ENCODE measurements at regions not wholly inside any gene's neighbourhood (a gene's known extent, or its start where the extent isn't known, plus 50 kb on each side); places are given as distances from the start of the nearest gene placed in this dataset.
"Not testable (repeated sequence)": the region's sequence is repeated elsewhere in the genome, so short reads cannot be mapped to it uniquely, and the experiment has no call there.

DNA sequence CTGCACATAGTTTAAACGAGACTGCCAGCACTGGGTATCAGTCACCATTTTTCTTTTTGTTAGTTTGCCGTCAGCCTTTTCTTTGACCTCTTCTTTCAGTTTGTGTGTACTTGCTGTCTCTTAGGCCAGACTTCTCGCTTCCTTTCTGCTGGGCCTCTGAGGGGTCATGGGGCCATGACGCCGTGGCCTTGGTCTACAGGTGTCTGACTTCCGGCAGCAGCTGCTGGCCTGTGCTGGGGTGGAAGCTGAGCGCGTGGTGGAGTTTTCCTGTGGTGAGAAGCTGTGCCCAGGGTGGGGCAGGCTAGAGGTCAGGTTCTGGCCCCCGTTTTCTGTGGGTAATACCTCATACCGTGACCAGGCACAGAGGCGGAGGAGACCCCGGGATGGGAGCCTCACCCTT lies 101.6 kb upstream of the PZP start:
- H3K27me3 Mint-ChIP-seq; H3K4me1 ChIP-seq (ENCODE audit: insufficient read depth, low read length); H3K4me1 Mint-ChIP-seq; H3K27ac ChIP-seq (ENCODE audit: low read depth, low read length); H3K36me3 ChIP-seq (ENCODE audit: insufficient read depth, low read length); CTCF ChIA-PET (ENCODE audit: partially characterized antibody); H3K9me3 Mint-ChIP-seq; POLR2A ChIA-PET (ENCODE audit: partially characterized antibody); H3K27me3 ChIP-seq (ENCODE audit: insufficient read depth, low read length); intact Hi-C loops (cut with micrococcal nuclease); H3K4me3 ChIP-seq (ENCODE audit: low read length in 2 of 2); H3K4me3 Mint-ChIP-seq; H3K9me3 ChIP-seq (ENCODE audit: control insufficient read depth in 1 of 2, low read length in 2 of 2); DNase-seq; H3K27ac Mint-ChIP-seq: not testable (repeated sequence)
- peaks cover 8 to 17% of the 10 kb centered on the region in 2 donors for H3K36me3 Mint-ChIP-seq

DNA sequence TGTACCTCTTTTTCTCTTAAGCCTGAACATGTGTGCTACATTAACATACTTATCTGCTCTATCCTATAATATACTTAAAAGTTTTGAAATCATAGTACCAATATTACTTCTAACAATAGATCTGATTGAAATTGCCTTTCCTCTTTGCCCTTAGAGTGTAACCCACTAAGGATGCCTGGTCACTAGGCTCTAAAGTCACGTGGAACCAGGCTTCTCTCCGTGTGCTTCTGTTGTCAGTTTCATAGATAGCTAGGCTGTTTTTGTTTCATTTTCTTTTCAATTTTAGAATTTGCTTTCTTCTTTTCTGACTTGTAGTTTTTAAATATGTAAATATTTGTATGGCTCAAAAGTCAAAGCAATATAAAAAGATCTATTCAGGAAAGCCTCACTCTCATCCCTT lies 100.5 kb upstream of the PZP start:
- intact Hi-C loops (cut with micrococcal nuclease); H3K4me1 Mint-ChIP-seq; H3K36me3 ChIP-seq (ENCODE audit: insufficient read depth, low read length); DNase-seq; H3K27me3 ChIP-seq (ENCODE audit: insufficient read depth, low read length); POLR2A ChIA-PET (ENCODE audit: partially characterized antibody); H3K4me3 ChIP-seq (ENCODE audit: low read length in 2 of 2); H3K4me1 ChIP-seq (ENCODE audit: insufficient read depth, low read length); H3K27me3 Mint-ChIP-seq; H3K9me3 Mint-ChIP-seq; CTCF ChIA-PET (ENCODE audit: partially characterized antibody); H3K27ac Mint-ChIP-seq; H3K9me3 ChIP-seq (ENCODE audit: control insufficient read depth in 1 of 2, low read length in 2 of 2); H3K4me3 Mint-ChIP-seq; H3K27ac ChIP-seq (ENCODE audit: low read depth, low read length): not testable (repeated sequence)
- H3K36me3 Mint-ChIP-seq, result peaks cover 12 to 17% of the 10 kb centered on the region in 2 donors

DNA sequence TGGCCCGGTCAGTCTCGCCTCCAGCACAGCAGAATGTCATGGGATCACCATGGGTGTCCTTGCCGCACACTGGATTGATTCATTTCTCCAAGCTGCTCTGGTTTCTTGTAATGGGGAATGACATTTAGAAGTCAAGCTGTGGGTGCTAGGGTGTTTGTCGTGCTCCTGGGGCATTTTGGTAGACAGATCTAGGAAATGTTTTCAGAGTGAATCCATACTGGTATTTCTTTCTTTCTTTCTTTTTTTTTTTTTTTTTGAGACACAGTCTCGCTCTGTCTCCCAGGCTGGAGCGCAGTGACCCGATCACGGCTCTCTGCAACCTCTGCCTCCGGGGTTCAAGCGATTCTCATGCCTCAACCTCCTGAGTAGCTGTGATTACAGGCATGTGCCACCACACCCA lies 100.0 kb upstream of the PZP start:
- DNase-seq; H3K9me3 ChIP-seq (ENCODE audit: control insufficient read depth in 1 of 2, low read length in 2 of 2); intact Hi-C loops (cut with micrococcal nuclease); CTCF ChIA-PET (ENCODE audit: partially characterized antibody); H3K27me3 Mint-ChIP-seq; H3K4me1 ChIP-seq (ENCODE audit: insufficient read depth, low read length); H3K27ac ChIP-seq (ENCODE audit: low read depth, low read length); H3K4me1 Mint-ChIP-seq; H3K4me3 Mint-ChIP-seq; H3K27me3 ChIP-seq (ENCODE audit: insufficient read depth, low read length); POLR2A ChIA-PET (ENCODE audit: partially characterized antibody); H3K4me3 ChIP-seq (ENCODE audit: low read length in 2 of 2); H3K36me3 ChIP-seq (ENCODE audit: insufficient read depth, low read length); H3K9me3 Mint-ChIP-seq: not testable (repeated sequence)
- peaks cover 12 to 17% of the 10 kb centered on the region in 2 donors for H3K36me3 Mint-ChIP-seq
- H3K27ac Mint-ChIP-seq, result peak overlapping the region in 1 of 7 donors; percentile 7

DNA sequence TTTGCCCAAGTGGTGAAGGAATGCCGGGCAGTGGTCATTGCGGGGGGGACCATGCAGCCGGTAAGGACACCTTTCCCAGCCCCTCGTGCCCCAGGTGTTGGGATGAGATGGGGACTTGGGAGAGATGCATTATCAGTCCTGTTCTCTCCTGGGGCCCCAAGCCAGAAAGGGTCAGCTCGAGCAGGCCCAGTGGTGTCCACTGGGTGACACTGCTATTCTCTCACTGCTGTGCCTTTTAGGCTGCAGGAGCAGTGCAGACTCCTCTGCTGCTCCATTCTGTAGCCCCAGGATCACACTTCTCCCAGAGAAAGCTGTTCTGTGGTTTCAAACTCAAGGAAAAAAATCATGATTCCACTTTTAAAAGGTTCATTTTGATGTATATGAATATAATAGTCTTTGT lies 99.1 kb upstream of the PZP start:
- H3K4me3 ChIP-seq (ENCODE audit: low read length in 2 of 2); H3K9me3 Mint-ChIP-seq; intact Hi-C loops (cut with micrococcal nuclease); POLR2A ChIA-PET (ENCODE audit: partially characterized antibody); CTCF ChIA-PET (ENCODE audit: partially characterized antibody); H3K9me3 ChIP-seq (ENCODE audit: control insufficient read depth in 1 of 2, low read length in 2 of 2); H3K4me1 Mint-ChIP-seq; H3K27me3 ChIP-seq (ENCODE audit: insufficient read depth, low read length); H3K27me3 Mint-ChIP-seq; H3K27ac Mint-ChIP-seq; H3K36me3 ChIP-seq (ENCODE audit: insufficient read depth, low read length); H3K4me3 Mint-ChIP-seq; H3K27ac ChIP-seq (ENCODE audit: low read depth, low read length); DNase-seq; H3K4me1 ChIP-seq (ENCODE audit: insufficient read depth, low read length): not testable (repeated sequence)
- H3K36me3 Mint-ChIP-seq, result peaks cover 12 to 17% of the 10 kb centered on the region in 2 donors

DNA sequence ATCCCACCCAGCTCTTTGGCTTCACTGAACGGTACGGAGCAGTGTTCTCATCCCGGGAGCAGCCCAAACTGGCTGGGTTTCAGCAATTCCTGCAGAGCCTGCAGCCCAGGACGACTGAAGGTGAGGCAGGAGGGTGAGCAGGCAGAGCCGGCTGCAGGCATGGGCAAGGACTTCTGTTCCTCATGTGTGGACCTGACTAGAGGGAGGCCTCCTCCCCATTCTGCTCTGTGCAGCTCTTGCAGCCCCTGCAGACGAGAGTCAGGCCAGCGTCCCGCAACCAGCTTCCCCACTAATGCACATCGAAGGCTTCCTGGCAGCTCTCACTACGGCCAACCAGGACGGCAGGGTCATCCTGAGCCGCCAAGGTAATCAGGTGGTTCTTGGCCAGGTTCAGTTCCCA lies 97.8 kb upstream of the PZP start:
- H3K4me3 ChIP-seq (ENCODE audit: low read length in 2 of 2); H3K9me3 ChIP-seq (ENCODE audit: control insufficient read depth in 1 of 2, low read length in 2 of 2); CTCF ChIA-PET (ENCODE audit: partially characterized antibody); H3K27ac ChIP-seq (ENCODE audit: low read depth, low read length); H3K27me3 ChIP-seq (ENCODE audit: insufficient read depth, low read length); DNase-seq; H3K4me3 Mint-ChIP-seq; H3K36me3 ChIP-seq (ENCODE audit: insufficient read depth, low read length); H3K4me1 ChIP-seq (ENCODE audit: insufficient read depth, low read length); H3K27ac Mint-ChIP-seq; POLR2A ChIA-PET (ENCODE audit: partially characterized antibody); intact Hi-C loops (cut with micrococcal nuclease); H3K27me3 Mint-ChIP-seq; H3K4me1 Mint-ChIP-seq; H3K9me3 Mint-ChIP-seq: not testable (repeated sequence)
- peaks cover 11 to 17% of the 10 kb centered on the region in 2 donors for H3K36me3 Mint-ChIP-seq

DNA sequence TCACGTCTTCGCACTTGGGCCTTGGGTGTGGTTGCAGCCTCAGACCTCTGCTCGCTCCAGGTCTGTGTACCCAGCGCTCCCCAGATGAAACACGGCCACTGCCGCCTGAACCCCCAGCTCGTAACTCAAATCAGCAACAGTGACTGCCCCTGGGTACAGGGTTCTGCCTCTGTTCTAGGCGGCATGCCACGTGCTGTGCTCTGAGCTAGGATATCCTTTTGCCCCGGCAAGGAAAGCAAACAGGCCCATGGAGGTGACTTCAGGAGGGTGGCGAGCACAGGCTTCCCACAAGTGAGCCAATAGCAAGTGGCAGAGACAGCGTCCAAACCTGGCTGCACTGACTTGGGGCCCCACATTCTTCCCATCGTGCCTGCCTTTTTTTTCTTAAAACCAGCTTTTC lies 96.3 kb upstream of the PZP start:
- H3K4me3 ChIP-seq (ENCODE audit: low read length in 2 of 2); intact Hi-C loops (cut with micrococcal nuclease); POLR2A ChIA-PET (ENCODE audit: partially characterized antibody); H3K27me3 Mint-ChIP-seq; H3K36me3 ChIP-seq (ENCODE audit: insufficient read depth, low read length); H3K9me3 ChIP-seq (ENCODE audit: control insufficient read depth in 1 of 2, low read length in 2 of 2); H3K27ac Mint-ChIP-seq; H3K9me3 Mint-ChIP-seq; H3K27ac ChIP-seq (ENCODE audit: low read depth, low read length); H3K4me1 Mint-ChIP-seq; H3K4me3 Mint-ChIP-seq; DNase-seq; CTCF ChIA-PET (ENCODE audit: partially characterized antibody); H3K4me1 ChIP-seq (ENCODE audit: insufficient read depth, low read length); H3K27me3 ChIP-seq (ENCODE audit: insufficient read depth, low read length): not testable (repeated sequence)
- H3K36me3 Mint-ChIP-seq, result peaks cover 11 to 17% of the 10 kb centered on the region in 2 donors

DNA sequence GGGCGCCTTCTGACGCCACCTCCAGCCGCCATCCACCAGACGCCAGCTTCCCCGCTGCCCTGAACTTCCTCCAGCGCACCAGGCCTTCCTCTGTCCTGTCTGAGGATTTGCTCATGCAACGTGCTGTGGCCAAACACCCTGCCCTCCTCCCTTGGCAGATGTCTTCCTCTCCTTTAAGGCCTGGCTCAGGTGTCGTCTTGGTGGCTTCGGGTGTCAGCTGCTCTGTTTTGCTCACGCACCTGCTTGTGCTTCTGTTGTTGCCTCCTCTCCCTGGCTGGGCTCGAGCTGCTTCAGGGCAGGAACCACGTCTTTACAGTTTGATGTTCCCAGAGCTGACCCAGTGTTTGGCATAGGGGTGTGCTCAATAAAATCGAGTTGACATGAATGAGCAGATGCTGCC lies 87.7 kb upstream of the PZP start:
- peak overlapping the region in 2 of 7 donors; percentile 50 to 60 for H3K27ac Mint-ChIP-seq
- CTCF ChIA-PET (ENCODE audit: partially characterized antibody); POLR2A ChIA-PET (ENCODE audit: partially characterized antibody); H3K4me1 Mint-ChIP-seq; H3K9me3 ChIP-seq (ENCODE audit: control insufficient read depth in 1 of 2, low read length in 2 of 2); H3K27me3 ChIP-seq (ENCODE audit: insufficient read depth, low read length); H3K27ac ChIP-seq (ENCODE audit: low read depth, low read length); H3K4me3 Mint-ChIP-seq; H3K4me3 ChIP-seq (ENCODE audit: low read length in 2 of 2); H3K27me3 Mint-ChIP-seq; intact Hi-C loops (cut with micrococcal nuclease); DNase-seq; H3K9me3 Mint-ChIP-seq; H3K4me1 ChIP-seq (ENCODE audit: insufficient read depth, low read length); H3K36me3 ChIP-seq (ENCODE audit: insufficient read depth, low read length); H3K36me3 Mint-ChIP-seq: not testable (repeated sequence)

DNA sequence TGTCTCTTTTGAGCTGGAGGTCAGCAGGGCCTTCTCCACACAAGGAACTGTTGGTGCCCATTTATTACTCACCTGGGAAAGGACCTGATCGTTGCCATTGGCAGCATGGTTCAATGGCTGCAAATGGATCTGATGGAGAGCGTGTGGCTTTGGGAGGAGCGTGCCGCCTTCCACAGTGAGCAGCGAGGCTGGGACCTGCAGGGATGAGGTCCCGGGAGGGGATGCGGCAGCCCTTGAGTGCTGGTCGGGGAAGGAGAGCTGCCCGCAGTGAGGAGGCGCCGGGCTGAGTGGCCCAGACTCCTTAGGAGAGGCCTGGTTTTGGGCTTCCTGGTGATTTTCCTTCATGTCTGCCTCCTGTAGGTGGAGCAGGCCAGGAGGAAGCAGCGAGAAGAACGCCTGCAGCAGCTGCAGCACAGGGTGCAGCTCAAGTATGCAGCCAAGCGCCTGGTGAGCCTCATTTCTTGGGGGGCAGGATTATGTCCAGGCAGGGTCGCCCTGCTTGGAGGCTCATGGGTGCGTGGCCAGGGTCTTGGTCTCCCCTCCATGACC lies 86.0 kb upstream of the PZP start:
- POLR2A ChIA-PET (ENCODE audit: partially characterized antibody); H3K36me3 Mint-ChIP-seq; H3K4me1 Mint-ChIP-seq; H3K27me3 ChIP-seq (ENCODE audit: insufficient read depth, low read length); H3K27ac ChIP-seq (ENCODE audit: low read depth, low read length); DNase-seq; H3K36me3 ChIP-seq (ENCODE audit: insufficient read depth, low read length); H3K9me3 ChIP-seq (ENCODE audit: control insufficient read depth in 1 of 2, low read length in 2 of 2); intact Hi-C loops (cut with micrococcal nuclease); H3K27ac Mint-ChIP-seq; H3K9me3 Mint-ChIP-seq; H3K4me3 Mint-ChIP-seq; H3K4me3 ChIP-seq (ENCODE audit: low read length in 2 of 2); H3K27me3 Mint-ChIP-seq; H3K4me1 ChIP-seq (ENCODE audit: insufficient read depth, low read length); CTCF ChIA-PET (ENCODE audit: partially characterized antibody): not testable (repeated sequence)
